IMR-90 (cell line): ENCODE measurements at regions not wholly inside any gene's neighbourhood (a gene's known extent, or its start where the extent isn't known, plus 50 kb on each side); places are given as distances from the start of the nearest gene placed in this dataset.

Experiments used
- ATAC-seq: fragments of 200-7000 bp; cut with Tn5 transposase; 2 replicates; pipeline ENCODE4 v1.9.1; 2020; ENCODE audit warnings: low read depth, mild to moderate bottlenecking, moderate library complexity
- BruUV-seq: library from RNA; stranded (reverse); fragments of 400-500 nt; replicated peaks from 2 replicates; lab custom pipeline; 2021; lab: Mats Ljungman, UMichigan
- CTCF ChIA-PET: fragments of 300-600 bp; formaldehyde crosslinking; extraction: SDS; loops from one replicate; lab custom pipeline; 2021; ENCODE audit warnings: antibody characterized with exemption; lab: Yijun Ruan, JAX
- POLR2A ChIA-PET: fragments of 300-600 bp; sonication (Branson Sonifier 250); formaldehyde crosslinking; loops from one replicate; lab custom pipeline; 2022; ENCODE audit warnings: antibody characterized with exemption; ENCODE audit not compliant: unreplicated experiment; lab: Charles Lee
- DNase-seq: peaks from one replicate; pipeline ENCODE4 v3.0.0; 2013
- H2AFZ ChIP-seq: replicated peaks from 2 replicates; pipeline ENCODE3; 2013; ENCODE audit warnings: low read length, mild to moderate bottlenecking; ENCODE audit not compliant: poor library complexity
- H2AK5ac ChIP-seq: 2 replicates; pipeline ENCODE4 v1.6.1; 2013; ENCODE audit warnings: low read depth, low read length, inconsistent platforms
- H2AK9ac ChIP-seq: replicated peaks from 2 replicates; pipeline ENCODE3; 2013; ENCODE audit warnings: mild to moderate bottlenecking, low read depth, low read length, moderate library complexity; ENCODE audit not compliant: poor library complexity
- H2BK120ac ChIP-seq: 2 replicates; pipeline ENCODE4 v1.6.1; 2013; ENCODE audit warnings: low read depth, low read length, inconsistent platforms
- H2BK15ac ChIP-seq: 3 replicates; pipeline ENCODE4 v1.6.1; 2013; ENCODE audit warnings: low read depth, low read length, inconsistent platforms
- H2BK20ac ChIP-seq: 2 replicates; pipeline ENCODE4 v1.6.1; 2013; ENCODE audit warnings: low read depth, mild to moderate bottlenecking, inconsistent platforms, low read length, moderate library complexity
- H2BK5ac ChIP-seq: 2 replicates; pipeline ENCODE4 v1.6.1; 2013; ENCODE audit warnings: mild to moderate bottlenecking, low read depth, low read length, inconsistent platforms; ENCODE audit not compliant: poor library complexity, severe bottlenecking
- H3K14ac ChIP-seq: replicated peaks from 2 replicates; pipeline ENCODE4 v1.6.1; 2013; ENCODE audit warnings: low read depth, low read length, inconsistent platforms
- H3K18ac ChIP-seq: 2 replicates; pipeline ENCODE4 v1.6.1; 2013; ENCODE audit warnings: low read depth, low read length, control low read depth
- H3K23ac ChIP-seq: 2 replicates; pipeline ENCODE4 v1.6.1; 2013; ENCODE audit warnings: low read depth, low read length, inconsistent platforms
- H3K27ac ChIP-seq: 2 replicates; pipeline ENCODE4 v1.5.1; 2013; ENCODE audit warnings: mild to moderate bottlenecking, control low read depth, low read length; ENCODE audit not compliant: insufficient read depth
- H3K27me3 ChIP-seq: 2 replicates; pipeline ENCODE4 v1.6.1; 2013; ENCODE audit warnings: low read length; ENCODE audit not compliant: control insufficient read depth, insufficient read depth
- H3K36me3 ChIP-seq: 2 replicates; pipeline ENCODE4 v1.6.1; 2013; ENCODE audit warnings: low read length, mixed read lengths; ENCODE audit not compliant: control insufficient read depth, insufficient read depth
- H3K4ac ChIP-seq: 2 replicates; pipeline ENCODE4 v1.6.1; 2013; ENCODE audit warnings: low read depth, low read length, inconsistent platforms
- H3K4me1 ChIP-seq: 2 replicates; pipeline ENCODE4 v1.6.1; 2013; ENCODE audit warnings: low read length, mixed read lengths; ENCODE audit not compliant: control insufficient read depth, insufficient read depth
- H3K4me2 ChIP-seq: 2 replicates; pipeline ENCODE4 v1.6.1; 2013; ENCODE audit warnings: low read depth, mild to moderate bottlenecking, control low read depth, low read length, moderate library complexity
- H3K4me3 ChIP-seq: 2 replicates; pipeline ENCODE4 v1.5.1; 2013; ENCODE audit warnings: low read depth, mild to moderate bottlenecking, control low read depth, low read length, moderate library complexity; ENCODE audit not compliant: insufficient read depth
- H3K56ac ChIP-seq: 2 replicates; pipeline ENCODE4 v1.6.1; 2013; ENCODE audit warnings: low read length, inconsistent platforms; ENCODE audit not compliant: insufficient read depth; ENCODE audit errors: extremely low read depth
- H3K79me1 ChIP-seq, 2 experiments: 2 replicates each; pipeline ENCODE4 v1.6.1; 2013; ENCODE audit warnings: low read length in 2 of 2, inconsistent platforms in 1 of 2, low read depth in 1 of 2
- H3K9ac ChIP-seq: 2 replicates; pipeline ENCODE4 v1.6.1; 2013; ENCODE audit warnings: low read depth, low read length, control low read depth
- H3K9me1 ChIP-seq: 2 replicates; pipeline ENCODE4 v1.6.1; 2013; ENCODE audit warnings: low read length, inconsistent platforms; ENCODE audit not compliant: insufficient read depth
- H3K9me3 ChIP-seq: 2 replicates; pipeline ENCODE4 v1.6.1; 2013; ENCODE audit warnings: low read length; ENCODE audit not compliant: control insufficient read depth, insufficient read depth
- H4K20me1 ChIP-seq: 2 replicates; pipeline ENCODE4 v1.6.1; 2013; ENCODE audit warnings: low read length, inconsistent platforms; ENCODE audit not compliant: insufficient read depth
- H4K5ac ChIP-seq: 2 replicates; pipeline ENCODE4 v1.6.1; 2013; ENCODE audit warnings: mild to moderate bottlenecking, low read depth, low read length, control low read depth
- H4K8ac ChIP-seq, 2 experiments: 2 replicates each; pipeline ENCODE4 v1.6.1; 2013; ENCODE audit warnings: low read depth in 2 of 2, low read length in 2 of 2, control low read depth in 1 of 2, inconsistent platforms in 1 of 2
- H4K91ac ChIP-seq: 2 replicates; pipeline ENCODE4 v1.6.1; 2013; ENCODE audit warnings: low read depth, low read length, inconsistent platforms; ENCODE audit not compliant: insufficient read depth
- ELK1 ChIP-seq: fragments of 150-350 bp; IDR thresholded peaks from 2 replicates; pipeline ENCODE4 v1.6.1; 2016; ENCODE audit warnings: low read depth, mild to moderate bottlenecking, low read length, moderate library complexity, borderline replicate concordance
- RAD21 ChIP-seq: IDR thresholded peaks from 2 replicates; pipeline ENCODE4 v1.6.1; 2012; ENCODE audit warnings: low read length, improper control_type of control experiment
- dilution Hi-C: fragments of 300-500 bp; cut with HindIII; formaldehyde crosslinking; loops from one replicate; pipeline ENCODE4 v1.14.3; 2018; ENCODE audit warnings: low sequenced_read_pairs; ENCODE audit not compliant: unreplicated experiment
- in situ Hi-C: fragments of 300-500 bp; cut with MboI; formaldehyde crosslinking; loops from 3 replicates; pipeline ENCODE4 v1.14.3; 2019; ENCODE audit warnings: low sequenced_read_pairs, inconsistent platforms, mixed read lengths
- intact Hi-C: fragments of 100-400 bp; cut with micrococcal nuclease; formaldehyde crosslinking; loops from 2 replicates; pipeline ENCODE4 v1.10.0; 2022

- Histone ChIP-seq H3K56ac (no peak overlapping the region), H3K4me2 (no peak overlapping the region; the same call in 1 of the 2 replicates), H2BK5ac (peak overlapping the region; percentile 80), H4K91ac (no peak overlapping the region), H3K4ac (peak overlapping the region; percentile 95; the same call in 1 of the 2 replicates), H3K4me3 (no peak overlapping the region), H3K9ac (no peak overlapping the region), H4K8ac (peak overlapping the region; percentile 46 to 82), H3K9me3 (no peaks in the 10 kb centered on the region), H4K5ac (peak overlapping the region; percentile 26), H2AFZ (no peak overlapping the region), H3K27ac (peak overlapping the region; percentile 87; the same call in 1 of the 2 replicates), H3K27me3 (no peaks in the 10 kb centered on the region), H3K4me1 (peaks cover 4% of the 10 kb centered on the region), H2BK120ac (peak overlapping the region; percentile 98), H2AK9ac (no peak overlapping the region), H3K79me1 (no peaks in the 10 kb centered on the region), H4K20me1 (no peaks in the 10 kb centered on the region), H2BK15ac (no peak overlapping the region), H3K9me1 (no peaks in the 10 kb centered on the region), H3K23ac (0 out of 2 replicates have a peak overlapping the region, but pooled peaks have one; percentile 94), H2BK20ac (peak overlapping the region; percentile 98), H3K14ac (no peak overlapping the region), H3K36me3 (no peaks in the 10 kb centered on the region), H3K18ac (peak overlapping the region; percentile 42), H2AK5ac (no peak overlapping the region; the same call in 1 of the 2 replicates)
- intact Hi-C loops: no loop called here
- dilution Hi-C loops: no loop called here
- DNase-seq: peak; percentile 74
- POLR2A ChIA-PET: no interaction called here
- no TSS peak for BruUV-seq
- CTCF ChIA-PET: interaction anchor here (0.9 to 1.2 kb wide), 2 partner anchors 24 to 32 kb away, joined by 3 to 4 read pairs; no protein-coding TSS in a partner anchor
- TF ChIP-seq ELK1 (no peak), RAD21 (peak; percentile 11; the same call in 1 of the 2 replicates)
- in situ Hi-C loops: no loop called here
- no peak; the same call in 1 of the 2 replicates for ATAC-seq
These were observed 77.1 kb upstream of the ATXN3L start for GRCh38 chrX:13396924-13397323.
